Right cardiac atrium (tissue), 5 donors: ENCODE measurements at regions not wholly inside any gene's neighbourhood (a gene's known extent, or its start where the extent isn't known, plus 50 kb on each side); places are given as distances from the start of the nearest gene placed in this dataset.

Source experiments
- ATAC-seq, 2 donors: fragments of 200-7000 bp; cut with Tn5 transposase; one replicate each; pipeline versions ENCODE4 v1.8.0 to v1.9.1; 2020; ENCODE audit warnings: moderate library complexity in 2 of 2, mild to moderate bottlenecking in 1 of 2
- DNase-seq, 3 donors: peaks; one replicate each; pipeline ENCODE4 v3.0.0-alpha.2; 2020
- H3K27ac ChIP-seq: one replicate; pipeline ENCODE4 v1.5.1; 2013; ENCODE audit warnings: mild to moderate bottlenecking, low read length, control low read depth, moderate library complexity
- H3K27me3 ChIP-seq: one replicate; pipeline ENCODE4 v1.6.1; 2013; ENCODE audit not compliant: control insufficient read depth, insufficient read depth
- H3K4me1 ChIP-seq: one replicate; pipeline ENCODE4 v1.6.1; 2013; ENCODE audit warnings: low read length; ENCODE audit not compliant: control insufficient read depth, insufficient read depth
- H3K4me3 ChIP-seq: one replicate; pipeline ENCODE4 v1.5.1; 2013; ENCODE audit warnings: low read length, control low read depth
- H3K9me3 ChIP-seq: one replicate; pipeline ENCODE4 v1.6.1; 2013; ENCODE audit warnings: low read length; ENCODE audit not compliant: control insufficient read depth
- WGBS: extraction: QIAGEN DNeasy Blood & Tissue Kit; methylation state at CpG from one replicate; pipeline ENCODE4 v1.1.7; 2013; 5-methylcytosine and 5-hydroxymethylcytosine counted together
- intact Hi-C, 4 donors: fragments of 100-400 bp; cut with DNase I; formaldehyde crosslinking; loops; one replicate each; pipeline versions ENCODE4 v1.11.0 to v1.14.0; 2022 to 2023
- donor health status: healthy with polysubstance abuse.
- donor health status: DM: no; HTN: yes; CAD: no.
- donor health status: DM: no; HTN: no; CAD: no.
- donor health status: DM: no; HTN: yes; CAD: no; lungs with severe emphysema.
- donor health status: DM: yes; HTN: yes; CAD: no.

DNA sequence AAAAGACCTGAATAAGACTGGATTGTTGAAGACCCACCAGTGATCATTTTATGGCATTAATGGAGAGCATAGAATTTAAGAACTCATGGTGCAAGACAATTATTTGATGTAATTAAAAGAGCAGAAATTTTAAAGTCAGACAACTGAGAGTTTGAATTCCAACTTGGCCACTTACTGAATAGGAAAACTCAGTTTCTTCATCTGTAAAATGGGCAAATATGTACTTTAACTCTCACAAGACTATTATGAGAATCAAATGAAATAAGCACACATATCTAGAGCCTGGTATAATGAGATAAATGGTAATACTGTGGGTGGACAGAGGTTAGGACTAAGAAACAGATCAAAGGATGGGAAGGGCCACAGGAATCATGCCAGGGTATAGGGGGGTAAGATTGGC lies 88.0 kb downstream of the SOX9 start:
- DNase-seq (no peak), ATAC-seq (no peak)
- Histone ChIP-seq H3K4me1 (peaks cover 6% of the 10 kb centered on the region), H3K4me3 (no peak overlapping the region), H3K27ac (no peak overlapping the region), H3K9me3 (no peaks in the 10 kb centered on the region), H3K27me3 (no peaks in the 10 kb centered on the region)
- intact Hi-C loops: no loop called here

DNA sequence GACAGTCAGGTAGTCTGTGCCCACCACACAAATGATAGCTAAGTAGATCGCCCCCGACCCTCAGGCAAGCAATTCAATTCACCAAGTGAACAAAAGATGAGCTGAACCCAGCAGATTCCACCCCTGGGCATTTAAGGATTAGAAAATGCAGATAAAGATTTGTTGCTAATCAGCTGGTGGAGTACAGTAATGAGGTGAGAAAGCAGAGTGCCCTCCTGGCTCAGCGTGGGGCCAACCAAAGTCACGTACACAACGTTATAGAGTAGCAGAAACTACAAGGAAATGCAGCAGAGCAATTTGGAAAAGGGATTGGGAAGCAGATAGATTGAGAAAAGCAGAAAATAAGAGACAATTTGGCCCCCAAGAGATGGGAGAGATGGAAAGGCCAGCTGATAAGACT lies 91.2 kb downstream of the SOX9 start:
- ATAC-seq (no peak), DNase-seq (no peak)
- WGBS: 67% methylated on average over 5 of the region's 5 CpGs
- no peaks in the 10 kb centered on the region for H3K9me3 ChIP-seq
- no peaks in the 10 kb centered on the region for H3K4me1 ChIP-seq
- no peak overlapping the region for H3K27ac ChIP-seq
- no peaks in the 10 kb centered on the region for H3K27me3 ChIP-seq
- intact Hi-C loops: no loop called here
- no peak overlapping the region for H3K4me3 ChIP-seq

DNA sequence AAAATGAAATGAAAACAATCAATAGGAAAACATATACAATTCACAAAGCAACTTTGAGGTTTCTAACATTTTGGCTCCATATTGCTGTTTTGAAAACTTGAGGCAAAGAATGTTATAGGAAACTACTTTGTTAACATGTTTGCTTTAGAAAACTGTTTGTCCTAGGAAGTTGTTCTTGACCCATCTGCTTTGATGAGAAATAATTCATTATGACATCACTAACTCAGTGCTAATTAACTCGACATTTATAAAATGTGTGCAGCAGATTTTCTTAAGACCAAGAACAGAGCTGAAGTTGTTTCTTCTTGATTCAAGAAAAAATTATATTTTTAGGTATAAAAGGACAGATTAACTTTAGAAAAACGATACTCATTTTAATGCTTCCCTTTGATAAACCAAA lies 94.7 kb downstream of the SOX9 start:
- no peaks in the 10 kb centered on the region for H3K27me3 ChIP-seq
- H3K9me3 ChIP-seq: no peaks in the 10 kb centered on the region
- WGBS: 63% methylated on average over 2 of the region's 2 CpGs
- H3K27ac ChIP-seq: no peak overlapping the region
- ATAC-seq: no peak
- no peak overlapping the region for H3K4me3 ChIP-seq
- no peaks in the 10 kb centered on the region for H3K4me1 ChIP-seq
- no peak for DNase-seq
- intact Hi-C loops: no loop called here

DNA sequence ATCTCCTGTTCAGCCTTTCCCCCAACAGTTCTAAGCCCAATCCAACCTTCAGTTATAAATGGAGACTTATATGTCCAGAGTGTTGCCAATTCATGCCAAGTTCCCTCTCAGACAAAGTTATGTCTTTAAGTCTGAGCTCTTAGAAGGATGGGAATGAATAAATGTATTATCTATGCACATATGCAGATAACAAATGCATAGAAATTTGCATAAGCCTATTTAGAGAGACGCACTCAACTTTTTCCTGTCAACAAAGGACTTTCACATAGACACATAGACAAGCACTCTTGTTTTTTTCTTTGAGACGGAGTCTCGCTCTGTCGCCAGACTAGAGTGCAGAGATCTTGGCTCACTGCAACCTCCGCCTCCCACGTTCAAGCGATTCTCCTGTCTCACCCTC lies 95.1 kb downstream of the SOX9 start:
- DNase-seq (no peak), ATAC-seq (no peak)
- Histone ChIP-seq H3K4me1 (no peaks in the 10 kb centered on the region), H3K9me3 (no peaks in the 10 kb centered on the region), H3K27me3 (no peaks in the 10 kb centered on the region), H3K4me3 (no peak overlapping the region), H3K27ac (no peak overlapping the region)
- intact Hi-C loops: no loop called here
- WGBS: 83% methylated on average over 7 of the region's 7 CpGs

DNA sequence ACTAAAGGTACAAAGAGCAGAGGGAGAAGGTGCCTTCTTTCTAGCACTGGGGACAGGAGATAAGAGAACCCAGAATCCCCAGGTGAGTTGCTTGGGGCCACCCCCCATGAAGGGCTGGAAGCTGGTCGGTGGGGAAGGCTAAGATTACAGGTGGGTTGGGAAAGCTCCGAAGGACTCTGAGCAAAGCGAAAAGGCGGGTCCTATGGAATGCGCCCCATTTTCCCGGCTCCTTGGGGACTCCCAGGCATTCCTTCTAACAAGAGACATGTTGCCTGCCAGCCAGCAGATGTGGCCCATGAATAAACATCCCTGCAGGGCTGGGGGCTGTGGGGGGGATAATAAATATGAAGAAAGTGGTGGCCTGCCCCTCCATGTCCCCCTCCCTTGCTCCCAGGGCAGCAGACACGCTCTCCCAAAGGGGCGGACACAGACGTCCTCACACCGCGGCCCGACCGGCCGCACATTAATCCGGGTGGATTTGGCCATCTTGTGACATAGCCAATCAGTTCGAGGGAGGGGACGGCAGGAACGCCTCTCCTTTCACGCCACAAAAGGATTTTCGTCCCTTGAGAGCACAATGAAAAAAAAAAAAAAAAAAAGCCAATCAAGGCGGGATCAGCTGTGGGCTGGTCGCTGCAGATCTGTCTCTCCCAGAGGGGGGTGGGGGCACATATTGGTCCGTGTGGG lies 98.5 kb downstream of the SOX9 start:
- Histone ChIP-seq H3K27ac (no peak overlapping the region), H3K4me3 (peak overlapping the region; percentile 20), H3K9me3 (no peaks in the 10 kb centered on the region), H3K27me3 (no peaks in the 10 kb centered on the region), H3K4me1 (no peaks in the 10 kb centered on the region)
- DNase-seq (peak in 1 of 3 donors; percentile 18), ATAC-seq (peak; percentile 24 to 51)
- WGBS: 7% methylated on average over 23 of the region's 23 CpGs
- intact Hi-C loops: no loop called here

DNA sequence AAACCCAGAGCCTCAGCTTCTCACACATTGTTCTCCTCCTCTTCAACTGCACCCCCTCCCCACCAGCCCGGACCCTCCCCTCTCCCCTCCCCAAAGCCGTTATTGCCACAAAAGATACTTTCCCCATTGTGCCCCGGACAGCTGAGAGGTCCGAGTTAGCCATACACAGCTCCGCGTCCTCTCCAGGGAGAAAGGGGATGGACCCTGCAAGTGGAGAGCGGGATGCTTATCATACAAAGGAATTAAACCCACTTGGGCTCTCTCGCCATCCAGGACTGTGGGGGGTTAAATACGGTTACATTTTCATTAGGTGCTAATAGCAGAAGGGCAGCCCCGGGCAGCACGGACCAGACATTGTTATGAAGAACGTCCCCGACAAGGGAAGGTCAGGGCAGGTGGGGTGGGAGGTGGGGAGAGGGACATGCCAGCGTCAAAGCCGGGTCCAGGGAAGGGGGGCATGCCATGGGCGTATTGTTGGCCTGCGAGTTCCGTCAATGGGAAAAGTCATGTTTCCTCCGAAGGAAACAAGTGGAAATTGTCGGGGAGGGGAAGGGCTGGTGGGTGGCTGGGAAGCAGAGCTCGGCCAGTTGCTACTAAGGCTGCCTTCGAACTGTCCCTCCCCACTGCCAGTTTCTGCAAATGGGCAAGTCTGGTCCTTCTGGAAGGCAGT lies 99.1 kb downstream of the SOX9 start:
- Histone ChIP-seq H3K4me1 (no peaks in the 10 kb centered on the region), H3K4me3 (peak overlapping the region; percentile 20), H3K27ac (no peak overlapping the region), H3K9me3 (no peaks in the 10 kb centered on the region), H3K27me3 (no peaks in the 10 kb centered on the region)
- WGBS: 3% methylated on average over 22 of the region's 22 CpGs
- intact Hi-C loops: no loop called here
- peak in 1 of 3 donors; percentile 45 for DNase-seq
- ATAC-seq: peak; percentile 14 to 21

DNA sequence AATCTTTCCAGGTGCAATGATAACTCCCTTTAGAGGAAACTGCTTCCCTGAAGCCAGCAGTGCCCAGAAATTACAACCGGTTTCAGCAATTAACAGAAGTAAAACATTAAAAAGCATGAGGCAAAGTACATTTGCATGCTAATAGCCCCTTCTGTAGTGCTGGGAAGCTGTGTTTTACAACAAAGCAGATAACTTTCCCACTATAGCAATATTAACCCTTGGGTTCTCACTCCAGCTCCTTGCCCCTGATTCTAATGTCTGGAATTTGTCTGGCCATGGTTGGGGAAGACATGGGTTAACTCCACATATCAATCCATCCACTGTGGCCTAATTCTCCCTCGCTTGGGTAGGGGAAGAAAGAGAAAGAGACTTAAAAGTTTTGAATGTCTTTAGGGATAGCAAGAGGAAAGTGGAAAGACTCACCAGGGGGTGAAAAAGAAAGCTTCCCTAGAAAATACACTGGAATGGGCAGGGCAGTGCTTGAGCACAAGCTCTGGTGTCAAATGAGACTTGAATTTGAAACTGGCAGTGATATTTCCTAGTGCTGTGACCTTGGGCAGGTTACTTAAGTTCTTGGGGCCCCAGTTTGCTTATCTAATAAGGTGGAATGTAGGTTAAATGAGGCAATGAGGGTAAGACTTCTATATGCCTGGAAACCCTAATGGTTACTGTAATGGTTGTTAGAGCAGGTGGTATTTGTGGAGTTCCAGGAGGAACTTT lies 102.0 kb downstream of the SOX9 start:
- DNase-seq (no peak), ATAC-seq (no peak)
- intact Hi-C loops: no loop called here
- 61% methylated on average over 2 of the region's 2 CpGs for WGBS
- Histone ChIP-seq H3K27ac (no peak overlapping the region), H3K4me1 (no peaks in the 10 kb centered on the region), H3K9me3 (no peaks in the 10 kb centered on the region), H3K4me3 (no peak overlapping the region), H3K27me3 (no peaks in the 10 kb centered on the region)

DNA sequence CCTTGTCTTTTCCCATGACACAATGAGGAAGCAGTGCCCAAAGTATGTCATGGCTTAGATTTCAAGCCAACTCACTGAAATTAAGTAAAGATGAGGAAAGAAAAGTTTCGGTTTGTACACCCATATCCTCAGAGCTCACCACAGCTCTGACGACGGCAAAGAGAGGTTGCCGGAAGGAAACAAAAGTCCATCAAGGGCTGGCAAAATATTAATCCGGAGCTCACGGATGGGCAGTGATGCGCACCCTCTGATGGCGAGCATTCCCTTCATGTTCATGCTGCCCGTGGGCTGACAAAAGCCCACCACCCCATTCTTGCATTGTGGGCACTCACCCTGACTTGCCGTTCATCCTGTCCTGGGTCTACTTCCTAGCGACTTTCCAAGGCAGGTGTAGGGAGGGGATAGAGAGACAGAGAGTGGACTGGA lies 103.1 kb downstream of the SOX9 start:
- intact Hi-C loops: no loop called here
- no peaks in the 10 kb centered on the region for H3K27me3 ChIP-seq
- no peak overlapping the region for H3K4me3 ChIP-seq
- H3K27ac ChIP-seq: no peak overlapping the region
- ATAC-seq (no peak), DNase-seq (no peak)
- 92% methylated on average over 11 of the region's 11 CpGs for WGBS
- H3K9me3 ChIP-seq: no peaks in the 10 kb centered on the region
- no peaks in the 10 kb centered on the region for H3K4me1 ChIP-seq

DNA sequence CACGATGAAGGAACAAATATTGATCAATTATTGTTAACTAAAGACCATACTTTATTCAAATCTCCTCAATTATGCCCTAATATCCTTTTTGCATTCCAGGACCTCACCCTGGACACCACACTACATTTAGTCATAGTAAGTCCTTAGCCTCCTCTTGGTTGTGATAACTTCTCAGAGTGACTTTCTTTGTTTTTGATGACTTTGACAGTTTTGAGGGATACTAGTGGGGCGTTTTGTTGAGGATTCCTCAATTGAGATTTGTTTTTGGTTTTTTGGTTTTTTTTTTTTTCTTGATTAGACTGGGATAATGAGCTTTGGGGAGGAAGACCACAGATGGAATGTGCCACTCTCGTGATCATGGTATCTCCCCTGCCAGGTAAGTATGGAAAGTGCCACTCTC lies 105.5 kb downstream of the SOX9 start:
- ATAC-seq: no peak
- 79% methylated on average over 3 of the region's 3 CpGs for WGBS
- no peak overlapping the region for H3K4me3 ChIP-seq

DNA sequence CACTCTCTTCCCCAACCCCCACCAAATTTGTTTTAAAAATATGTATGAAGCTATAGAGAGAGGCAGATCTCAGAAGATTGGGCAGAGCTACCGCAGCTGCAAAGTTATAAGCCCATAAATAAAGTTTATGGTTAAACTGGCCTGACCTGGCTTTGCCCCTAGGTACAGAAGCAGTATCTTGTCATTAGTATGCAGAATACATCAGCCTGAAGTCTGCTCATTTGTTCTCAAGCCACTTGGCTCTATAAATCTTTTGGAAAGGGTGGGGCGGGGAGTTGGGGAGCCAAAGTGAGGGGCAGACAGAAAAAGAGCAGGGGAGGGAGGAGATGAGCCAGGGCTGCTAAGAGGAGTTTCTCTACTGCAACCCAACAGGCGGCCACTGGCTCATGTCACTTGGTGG lies 113.2 kb downstream of the SOX9 start:
- ATAC-seq: no peak

More for the DNA sequence above, 105.5 kb downstream of the SOX9 start:
- no peaks in the 10 kb centered on the region for H3K4me1 ChIP-seq
- no peak for DNase-seq
- H3K27ac ChIP-seq: no peak overlapping the region
- intact Hi-C loops: no loop called here
- no peaks in the 10 kb centered on the region for H3K27me3 ChIP-seq
- no peaks in the 10 kb centered on the region for H3K9me3 ChIP-seq

DNA sequence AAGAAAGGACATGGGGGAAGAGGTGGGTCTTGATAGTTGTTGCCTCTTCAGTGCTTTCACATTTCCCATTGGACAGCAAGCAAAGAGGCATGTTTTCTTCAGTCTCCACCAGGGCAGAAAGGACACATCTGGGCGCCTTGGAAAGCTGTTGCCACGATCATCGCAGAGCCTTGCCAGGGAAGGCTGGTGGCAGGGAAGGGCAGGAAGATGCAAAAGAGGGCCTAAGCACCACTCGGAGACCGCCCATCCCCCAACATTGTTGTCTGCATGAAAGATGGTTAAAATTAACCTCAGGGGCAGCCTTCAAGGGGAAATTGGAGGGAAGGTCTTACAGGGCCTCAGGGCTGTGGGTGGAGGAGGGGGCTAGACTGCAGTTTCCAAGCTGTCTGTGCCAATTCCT lies 114.2 kb downstream of the SOX9 start:
- intact Hi-C loops: no loop called here
- Histone ChIP-seq H3K27ac (no peak overlapping the region), H3K4me1 (no peaks in the 10 kb centered on the region), H3K27me3 (no peaks in the 10 kb centered on the region), H3K9me3 (no peaks in the 10 kb centered on the region), H3K4me3 (no peak overlapping the region)
- 71% methylated on average over 5 of the region's 5 CpGs for WGBS
- no peak for ATAC-seq
- no peak for DNase-seq

More for the DNA sequence above, 113.2 kb downstream of the SOX9 start:
- Histone ChIP-seq H3K4me3 (no peak overlapping the region), H3K4me1 (no peaks in the 10 kb centered on the region), H3K27ac (no peak overlapping the region), H3K27me3 (no peaks in the 10 kb centered on the region), H3K9me3 (no peaks in the 10 kb centered on the region)
- WGBS: 63% methylated on average over 3 of the region's 3 CpGs
- no peak for DNase-seq
- intact Hi-C loops: no loop called here
